ENCODE measurements at regions not wholly inside any gene's neighbourhood (a gene's known extent, or its start where the extent isn't known, plus 50 kb on each side); places are given as distances from the start of the nearest gene placed in this dataset.

- no peaks in the 10 kb centered on the region for H3K4me1 ChIP-seq (ENCODE audit: control insufficient read depth, extremely low read depth, insufficient read depth, low read length)
- H3K4me2 ChIP-seq (ENCODE audit: extremely low read depth, insufficient read depth, low read length): no peak overlapping the region
- peak in 1 of 2 donors; percentile 11 for DNase-seq (ENCODE audit: low read depth in 2 of 2)
- no peaks in the 10 kb centered on the region for H3K27me3 ChIP-seq (ENCODE audit: control insufficient read depth, insufficient read depth, low read length)
- no peak overlapping the region for H2AFZ ChIP-seq (ENCODE audit: low read length)
- TF ChIP-seq EZH2 (IDR thresholded peaks at IDR 0.05; ENCODE audit: low read length, missing control alignments) (no peak), CTCF (conservative IDR thresholded peaks at IDR 0.05 in 1 of 2, IDR thresholded peaks at IDR 0.05 in 1 of 2; ENCODE audit: low read depth in 1 of 2, low read length in 2 of 2) (no peak)
- H3K79me2 ChIP-seq (ENCODE audit: control insufficient read depth, insufficient read depth, low read length): no peaks in the 10 kb centered on the region
- H3K4me3 ChIP-seq (replicated peaks in 1 of 4; ENCODE audit: control extremely low read depth in 1 of 4, insufficient read depth in 1 of 4, low read depth in 3 of 4, low read length in 4 of 4): no peak overlapping the region
- H3K27ac ChIP-seq (ENCODE audit: insufficient read depth, low read length): no peak overlapping the region
- no peaks in the 10 kb centered on the region for H4K20me1 ChIP-seq (ENCODE audit: control insufficient read depth, extremely low read depth, insufficient read depth, low read length)
- H3K9ac ChIP-seq (ENCODE audit: insufficient read depth, low read length): no peak overlapping the region
- no peaks in the 10 kb centered on the region for H3K9me3 ChIP-seq (ENCODE audit: control insufficient read depth, insufficient read depth, low read depth, low read length)
- H3K36me3 ChIP-seq (ENCODE audit: control insufficient read depth, insufficient read depth, low read length): no peaks in the 10 kb centered on the region
These were observed 116.4 kb upstream of the TOPAZ1 start for GRCh38 chr3:44125246-44125645.

GRCh38 chr3:44125882-44126281 lies 115.8 kb upstream of the TOPAZ1 start:
- Histone ChIP-seq H4K20me1 (ENCODE audit: control insufficient read depth, extremely low read depth, insufficient read depth, low read length) (no peaks in the 10 kb centered on the region), H3K9ac (ENCODE audit: insufficient read depth, low read length) (no peak overlapping the region), H3K36me3 (ENCODE audit: control insufficient read depth, insufficient read depth, low read length) (no peaks in the 10 kb centered on the region), H3K4me3 (replicated peaks in 1 of 4; ENCODE audit: control extremely low read depth in 1 of 4, insufficient read depth in 1 of 4, low read depth in 3 of 4, low read length in 4 of 4) (no peak overlapping the region), H3K4me2 (ENCODE audit: extremely low read depth, insufficient read depth, low read length) (no peak overlapping the region), H2AFZ (ENCODE audit: low read length) (no peak overlapping the region), H3K79me2 (ENCODE audit: control insufficient read depth, insufficient read depth, low read length) (no peaks in the 10 kb centered on the region), H3K4me1 (ENCODE audit: control insufficient read depth, extremely low read depth, insufficient read depth, low read length) (no peaks in the 10 kb centered on the region), H3K27me3 (ENCODE audit: control insufficient read depth, insufficient read depth, low read length) (no peaks in the 10 kb centered on the region), H3K27ac (ENCODE audit: insufficient read depth, low read length) (no peak overlapping the region), H3K9me3 (ENCODE audit: control insufficient read depth, insufficient read depth, low read depth, low read length) (no peaks in the 10 kb centered on the region)
- TF ChIP-seq CTCF (conservative IDR thresholded peaks at IDR 0.05 in 1 of 2, IDR thresholded peaks at IDR 0.05 in 1 of 2; ENCODE audit: low read depth in 1 of 2, low read length in 2 of 2): no peak
- TF ChIP-seq EZH2 (IDR thresholded peaks at IDR 0.05; ENCODE audit: low read length, missing control alignments): no peak
- peak; percentile 9 to 31 for DNase-seq (ENCODE audit: low read depth in 2 of 2)

GRCh38 chr3:44128057-44128775 lies 113.5 kb upstream of the TOPAZ1 start:
- DNase-seq (ENCODE audit: low read depth in 2 of 2): no peak
- Histone ChIP-seq H4K20me1 (ENCODE audit: control insufficient read depth, extremely low read depth, insufficient read depth, low read length) (no peaks in the 10 kb centered on the region), H3K79me2 (ENCODE audit: control insufficient read depth, insufficient read depth, low read length) (no peaks in the 10 kb centered on the region), H2AFZ (ENCODE audit: low read length) (no peak overlapping the region), H3K9me3 (ENCODE audit: control insufficient read depth, insufficient read depth, low read depth, low read length) (no peaks in the 10 kb centered on the region), H3K4me2 (ENCODE audit: extremely low read depth, insufficient read depth, low read length) (no peak overlapping the region), H3K36me3 (ENCODE audit: control insufficient read depth, insufficient read depth, low read length) (no peaks in the 10 kb centered on the region), H3K4me3 (replicated peaks in 1 of 4; ENCODE audit: control extremely low read depth in 1 of 4, insufficient read depth in 1 of 4, low read depth in 3 of 4, low read length in 4 of 4) (no peak overlapping the region), H3K27me3 (ENCODE audit: control insufficient read depth, insufficient read depth, low read length) (no peaks in the 10 kb centered on the region), H3K27ac (ENCODE audit: insufficient read depth, low read length) (no peak overlapping the region), H3K9ac (ENCODE audit: insufficient read depth, low read length) (no peak overlapping the region), H3K4me1 (ENCODE audit: control insufficient read depth, extremely low read depth, insufficient read depth, low read length) (no peaks in the 10 kb centered on the region)
- TF ChIP-seq EZH2 (IDR thresholded peaks at IDR 0.05; ENCODE audit: low read length, missing control alignments): no peak
- TF ChIP-seq CTCF (conservative IDR thresholded peaks at IDR 0.05 in 1 of 2, IDR thresholded peaks at IDR 0.05 in 1 of 2; ENCODE audit: low read depth in 1 of 2, low read length in 2 of 2): no peak

Data from fibroblast of lung (primary cell).